ENCODE measurements at regions not wholly inside any gene's neighbourhood (a gene's known extent, or its start where the extent isn't known, plus 50 kb on each side); places are given as distances from the start of the nearest gene placed in this dataset.

DNA sequence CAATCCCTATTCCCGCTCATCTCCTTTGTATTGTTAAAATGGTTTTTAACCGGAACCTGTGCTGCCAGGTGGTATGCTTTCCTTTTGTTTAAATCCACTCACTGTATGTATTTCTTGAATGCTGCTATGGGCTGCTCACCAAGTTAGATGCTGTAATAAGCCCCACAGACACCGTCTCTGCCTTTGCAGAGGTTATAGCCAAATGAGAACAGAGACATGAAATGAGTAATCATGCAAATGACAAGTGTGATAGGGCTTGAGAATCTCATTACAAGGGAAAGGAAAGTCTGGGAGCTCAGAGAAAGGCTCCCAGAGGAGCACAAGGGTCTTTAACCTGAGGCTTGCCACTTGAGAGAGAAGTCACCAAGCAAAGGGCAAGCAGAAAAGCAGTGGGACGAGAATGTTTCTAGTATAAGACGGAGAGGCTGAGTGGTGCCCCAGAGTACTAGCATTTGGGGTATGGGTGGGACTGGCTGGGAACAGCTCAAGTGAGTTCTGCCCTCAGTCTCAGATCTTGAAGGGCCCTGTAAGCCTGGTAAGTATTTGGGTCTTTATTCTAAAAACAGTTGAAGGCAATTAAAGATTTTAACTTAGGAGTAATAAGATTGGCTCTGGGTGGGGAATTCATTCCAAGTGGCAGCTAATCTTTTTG, 110.8 kb upstream of the H2AZ1 start:
- TF ChIP-seq, protein P1, sequence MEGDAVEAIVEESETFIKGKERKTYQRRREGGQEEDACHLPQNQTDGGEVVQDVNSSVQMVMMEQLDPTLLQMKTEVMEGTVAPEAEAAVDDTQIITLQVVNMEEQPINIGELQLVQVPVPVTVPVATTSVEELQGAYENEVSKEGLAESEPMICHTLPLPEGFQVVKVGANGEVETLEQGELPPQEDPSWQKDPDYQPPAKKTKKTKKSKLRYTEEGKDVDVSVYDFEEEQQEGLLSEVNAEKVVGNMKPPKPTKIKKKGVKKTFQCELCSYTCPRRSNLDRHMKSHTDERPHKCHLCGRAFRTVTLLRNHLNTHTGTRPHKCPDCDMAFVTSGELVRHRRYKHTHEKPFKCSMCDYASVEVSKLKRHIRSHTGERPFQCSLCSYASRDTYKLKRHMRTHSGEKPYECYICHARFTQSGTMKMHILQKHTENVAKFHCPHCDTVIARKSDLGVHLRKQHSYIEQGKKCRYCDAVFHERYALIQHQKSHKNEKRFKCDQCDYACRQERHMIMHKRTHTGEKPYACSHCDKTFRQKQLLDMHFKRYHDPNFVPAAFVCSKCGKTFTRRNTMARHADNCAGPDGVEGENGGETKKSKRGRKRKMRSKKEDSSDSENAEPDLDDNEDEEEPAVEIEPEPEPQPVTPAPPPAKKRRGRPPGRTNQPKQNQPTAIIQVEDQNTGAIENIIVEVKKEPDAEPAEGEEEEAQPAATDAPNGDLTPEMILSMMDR (conservative IDR thresholded peaks at IDR 0.05): no peak
- no peak for TF ChIP-seq EZH2 (IDR thresholded peaks at IDR 0.05; ENCODE audit: low read depth)
